HepG2 (cell line): ENCODE measurements at regions not wholly inside any gene's neighbourhood (a gene's known extent, or its start where the extent isn't known, plus 50 kb on each side); places are given as distances from the start of the nearest gene placed in this dataset.

Source experiments
- CBX1 ChIP-seq: IDR thresholded peaks from one replicate; pipeline ENCODE4 v1.6.1; 2016; ENCODE audit warnings: antibody characterized with exemption, low read depth
- CTCF ChIP-seq: sonication (generic); formaldehyde crosslinking; IDR thresholded peaks from 2 replicates; pipeline ENCODE4 v1.5.0; 2020; ENCODE audit warnings: mild to moderate bottlenecking, missing genetic modification reagents, moderate library complexity
- GABPB1 ChIP-seq: IDR thresholded peaks from 2 replicates; pipeline ENCODE4 v1.6.1; 2016; ENCODE audit warnings: mild to moderate bottlenecking, missing genetic modification reagents, moderate library complexity, missing compliant biosample characterization
- KDM5A ChIP-seq: fragments of 200-600 bp; sonication (generic); IDR thresholded peaks from 2 replicates; pipeline ENCODE4 v1.7.0; 2018; ENCODE audit warnings: antibody characterized with exemption, mild to moderate bottlenecking, low read length, borderline replicate concordance
- NFIB ChIP-seq: sonication (generic); formaldehyde crosslinking; IDR thresholded peaks from 2 replicates; pipeline ENCODE4 v1.9.0; 2021; ENCODE audit warnings: missing genetic modification reagents, mild to moderate bottlenecking, borderline replicate concordance
- NFIC ChIP-seq: IDR thresholded peaks from 2 replicates; pipeline ENCODE4 v1.6.1; 2012; ENCODE audit warnings: mild to moderate bottlenecking, low read length, inconsistent platforms
- PAX8 ChIP-seq: sonication (generic); formaldehyde crosslinking; IDR thresholded peaks from 2 replicates; pipeline ENCODE4 v1.8.0; 2022; ENCODE audit warnings: mild to moderate bottlenecking, missing genetic modification reagents, borderline replicate concordance
- RAD51 ChIP-seq: fragments of 450-650 bp; IDR thresholded peaks from 2 replicates; pipeline ENCODE4 v1.6.1; 2016; ENCODE audit warnings: borderline replicate concordance
- SRSF4 ChIP-seq: fragments of 200-400 bp; formaldehyde crosslinking; IDR thresholded peaks from one replicate; pipeline ENCODE4 v1.6.1; 2018; ENCODE audit warnings: mild to moderate bottlenecking, low read depth, low read length, moderate library complexity; ENCODE audit not compliant: poor library complexity, severe bottlenecking
- ZNF766 ChIP-seq: sonication (generic); formaldehyde crosslinking; IDR thresholded peaks from 2 replicates; pipeline ENCODE4 v1.5.0; 2020; ENCODE audit warnings: missing genetic modification reagents, borderline replicate concordance
- ZNF891 ChIP-seq: sonication (generic); formaldehyde crosslinking; IDR thresholded peaks from 2 replicates; pipeline ENCODE4 v1.5.0; 2020; ENCODE audit warnings: mild to moderate bottlenecking, missing genetic modification reagents
- ZSCAN31 ChIP-seq: sonication (generic); formaldehyde crosslinking; IDR thresholded peaks from 2 replicates; pipeline ENCODE4 v1.5.0; 2020; ENCODE audit warnings: low read depth, mild to moderate bottlenecking, missing genetic modification reagents

GRCh38 chr7:131183611-131184119, 144.0 kb upstream of the MKLN1 start:
- no peak for TF ChIP-seq SRSF4
- TF ChIP-seq NFIB (CRISPR knock-in tag), result no peak
- TF ChIP-seq ZNF891 (CRISPR knock-in tag), result no peak
- TF ChIP-seq KDM5A, result no peak
- no peak for TF ChIP-seq PAX8 (CRISPR knock-in tag)
- TF ChIP-seq ZSCAN31, result no peak
- no peak for TF ChIP-seq CBX1
- no peak for TF ChIP-seq ZNF766
- TF ChIP-seq GABPB1 (CRISPR knock-in tag), result no peak
- TF ChIP-seq NFIC, result no peak
- no peak for TF ChIP-seq CTCF
- TF ChIP-seq RAD51, result no peak
